Dendritic cell treated with granulocyte-macrophage colony-stimulating factor and Interleukin-4, amounts not matched to agents 40 ng/mL and 50 ng/mL, for 4 days (primary cell): ENCODE measurements at regions not wholly inside any gene's neighbourhood (a gene's known extent, or its start where the extent isn't known, plus 50 kb on each side); places are given as distances from the start of the nearest gene placed in this dataset.

ENCODE experiments used
- H3K27ac Mint-ChIP-seq: one replicate; pipeline ENCODE4 v1.8.0; 2022; ENCODE audit warnings: mild to moderate bottlenecking, mixed read lengths
- H3K27me3 Mint-ChIP-seq: one replicate; pipeline ENCODE4 v1.8.0; 2022; ENCODE audit warnings: mild to moderate bottlenecking, mixed read lengths
- H3K36me3 Mint-ChIP-seq: one replicate; pipeline ENCODE4 v1.8.0; 2022; ENCODE audit warnings: low read depth, mixed read lengths
- H3K4me1 Mint-ChIP-seq: one replicate; pipeline ENCODE4 v1.8.0; 2022; ENCODE audit warnings: low read depth, mixed read lengths
- H3K4me3 Mint-ChIP-seq: one replicate; pipeline ENCODE4 v1.8.0; 2022; ENCODE audit warnings: mild to moderate bottlenecking, moderate library complexity, mixed read lengths
- H3K9me3 Mint-ChIP-seq: one replicate; pipeline ENCODE4 v1.8.0; 2022; ENCODE audit warnings: mixed read lengths
- intact Hi-C: fragments of 100-400 bp; cut with micrococcal nuclease; formaldehyde crosslinking; loops from one replicate; pipeline ENCODE4 v1.15.0; 2022

- Mint-ChIP-seq H3K27ac (no peak overlapping the region), H3K36me3 (no peaks in the 10 kb centered on the region), H3K4me3 (no peak overlapping the region), H3K27me3 (no peaks in the 10 kb centered on the region), H3K4me1 (no peaks in the 10 kb centered on the region), H3K9me3 (no peaks in the 10 kb centered on the region)
- intact Hi-C loops, result no loop called here
Measured at GRCh38 chr11:79906164-79906563, 465.3 kb upstream of the TENM4 start.

- Mint-ChIP-seq H3K4me3 (no peak overlapping the region), H3K4me1 (no peaks in the 10 kb centered on the region), H3K36me3 (no peaks in the 10 kb centered on the region), H3K9me3 (no peaks in the 10 kb centered on the region), H3K27me3 (no peaks in the 10 kb centered on the region), H3K27ac (no peak overlapping the region)
- intact Hi-C loops, result no loop called here
Measured at GRCh38 chr11:79902493-79902892, 461.7 kb upstream of the TENM4 start.

GRCh38 chr11:79897896-79898295, 457.1 kb upstream of the TENM4 start:
- Mint-ChIP-seq H3K27me3 (no peaks in the 10 kb centered on the region), H3K27ac (no peak overlapping the region), H3K36me3 (no peaks in the 10 kb centered on the region), H3K4me1 (no peaks in the 10 kb centered on the region), H3K4me3 (no peak overlapping the region), H3K9me3 (no peaks in the 10 kb centered on the region)
- intact Hi-C loops, result no loop called here

GRCh38 chr11:79896258-79896657, 455.4 kb upstream of the TENM4 start:
- H3K4me3 Mint-ChIP-seq, result no peak overlapping the region
- no peaks in the 10 kb centered on the region for H3K36me3 Mint-ChIP-seq
- no peaks in the 10 kb centered on the region for H3K9me3 Mint-ChIP-seq
- no peaks in the 10 kb centered on the region for H3K4me1 Mint-ChIP-seq
- H3K27me3 Mint-ChIP-seq, result no peaks in the 10 kb centered on the region
- intact Hi-C loops, result no loop called here
- H3K27ac Mint-ChIP-seq, result no peak overlapping the region

GRCh38 chr11:79894111-79894510, 453.3 kb upstream of the TENM4 start:
- Mint-ChIP-seq H3K4me1 (no peaks in the 10 kb centered on the region), H3K27me3 (no peaks in the 10 kb centered on the region), H3K36me3 (no peaks in the 10 kb centered on the region), H3K27ac (no peak overlapping the region), H3K4me3 (no peak overlapping the region), H3K9me3 (no peaks in the 10 kb centered on the region)
- intact Hi-C loops, result no loop called here

- no peaks in the 10 kb centered on the region for H3K36me3 Mint-ChIP-seq
- H3K9me3 Mint-ChIP-seq, result no peaks in the 10 kb centered on the region
- no peaks in the 10 kb centered on the region for H3K4me1 Mint-ChIP-seq
- no peak overlapping the region for H3K27ac Mint-ChIP-seq
- H3K4me3 Mint-ChIP-seq, result no peak overlapping the region
- no peaks in the 10 kb centered on the region for H3K27me3 Mint-ChIP-seq
- intact Hi-C loops, result no loop called here
Measured at GRCh38 chr11:79890272-79890671, 449.4 kb upstream of the TENM4 start.

GRCh38 chr11:79864882-79865281, 424.1 kb upstream of the TENM4 start:
- H3K4me1 Mint-ChIP-seq, result no peaks in the 10 kb centered on the region
- H3K4me3 Mint-ChIP-seq, result no peak overlapping the region
- no peaks in the 10 kb centered on the region for H3K27me3 Mint-ChIP-seq
- H3K9me3 Mint-ChIP-seq, result peaks cover 28% of the 10 kb centered on the region
- H3K27ac Mint-ChIP-seq, result no peak overlapping the region
- intact Hi-C loops, result no loop called here
- no peaks in the 10 kb centered on the region for H3K36me3 Mint-ChIP-seq

- H3K9me3 Mint-ChIP-seq, result peaks cover 21% of the 10 kb centered on the region
- H3K27me3 Mint-ChIP-seq, result no peaks in the 10 kb centered on the region
- no peak overlapping the region for H3K4me3 Mint-ChIP-seq
- intact Hi-C loops, result no loop called here
- H3K27ac Mint-ChIP-seq, result no peak overlapping the region
- no peaks in the 10 kb centered on the region for H3K4me1 Mint-ChIP-seq
- H3K36me3 Mint-ChIP-seq, result no peaks in the 10 kb centered on the region
Measured at GRCh38 chr11:79860336-79860735, 419.5 kb upstream of the TENM4 start.

- Mint-ChIP-seq H3K9me3 (peaks cover 15% of the 10 kb centered on the region), H3K27ac (no peak overlapping the region), H3K4me3 (no peak overlapping the region), H3K36me3 (no peaks in the 10 kb centered on the region), H3K4me1 (no peaks in the 10 kb centered on the region), H3K27me3 (no peaks in the 10 kb centered on the region)
- intact Hi-C loops, result no loop called here
Measured at GRCh38 chr11:79857377-79858214, 416.8 kb upstream of the TENM4 start.

GRCh38 chr11:79852176-79852575, 411.3 kb upstream of the TENM4 start:
- Mint-ChIP-seq H3K27me3 (no peaks in the 10 kb centered on the region), H3K4me3 (no peak overlapping the region), H3K27ac (no peak overlapping the region), H3K4me1 (no peaks in the 10 kb centered on the region), H3K36me3 (no peaks in the 10 kb centered on the region), H3K9me3 (no peaks in the 10 kb centered on the region)
- intact Hi-C loops, result no loop called here

GRCh38 chr11:79845002-79845709, 404.3 kb upstream of the TENM4 start:
- H3K27ac Mint-ChIP-seq, result no peak overlapping the region
- intact Hi-C loops, result no loop called here
- H3K36me3 Mint-ChIP-seq, result no peaks in the 10 kb centered on the region
- no peaks in the 10 kb centered on the region for H3K4me1 Mint-ChIP-seq
- no peak overlapping the region for H3K4me3 Mint-ChIP-seq
- H3K27me3 Mint-ChIP-seq, result no peaks in the 10 kb centered on the region
- no peaks in the 10 kb centered on the region for H3K9me3 Mint-ChIP-seq

- Mint-ChIP-seq H3K9me3 (no peaks in the 10 kb centered on the region), H3K4me1 (no peaks in the 10 kb centered on the region), H3K36me3 (no peaks in the 10 kb centered on the region), H3K27me3 (no peaks in the 10 kb centered on the region), H3K4me3 (no peak overlapping the region), H3K27ac (no peak overlapping the region)
- intact Hi-C loops, result no loop called here
Measured at GRCh38 chr11:79834015-79834414, 393.2 kb upstream of the TENM4 start.

- Mint-ChIP-seq H3K27ac (no peak overlapping the region), H3K36me3 (no peaks in the 10 kb centered on the region), H3K27me3 (no peaks in the 10 kb centered on the region), H3K4me1 (no peaks in the 10 kb centered on the region), H3K9me3 (no peaks in the 10 kb centered on the region), H3K4me3 (no peak overlapping the region)
- intact Hi-C loops, result no loop called here
Measured at GRCh38 chr11:79830446-79830845, 389.6 kb upstream of the TENM4 start.

- H3K4me3 Mint-ChIP-seq, result no peak overlapping the region
- H3K27ac Mint-ChIP-seq, result no peak overlapping the region
- intact Hi-C loops, result no loop called here
- H3K36me3 Mint-ChIP-seq, result no peaks in the 10 kb centered on the region
- H3K9me3 Mint-ChIP-seq, result no peaks in the 10 kb centered on the region
- H3K27me3 Mint-ChIP-seq, result no peaks in the 10 kb centered on the region
- H3K4me1 Mint-ChIP-seq, result no peaks in the 10 kb centered on the region
Measured at GRCh38 chr11:79829891-79830290, 389.1 kb upstream of the TENM4 start.
